ENCODE measurements at regions not wholly inside any gene's neighbourhood (a gene's known extent, or its start where the extent isn't known, plus 50 kb on each side); places are given as distances from the start of the nearest gene placed in this dataset.

- TF ChIP-seq TRAFD1 (CRISPR knock-in tag; IDR thresholded peaks at IDR 0.05; ENCODE audit: borderline replicate concordance) (no peak), ATF2 (CRISPR knock-in tag; IDR thresholded peaks at IDR 0.05) (no peak), ZNF430 (CRISPR knock-in tag; IDR thresholded peaks at IDR 0.05) (no peak)
Observed at GRCh38 chr16:61576476-61576875, 459.8 kb downstream of the CDH8 start (continued).

- H4K20me1 ChIP-seq (ENCODE audit: insufficient read depth, low read length): no peaks in the 10 kb centered on the region
- H2AFZ ChIP-seq (ENCODE audit: low read length): no peak overlapping the region
- H3K79me2 ChIP-seq (ENCODE audit: insufficient read depth, low read length): no peaks in the 10 kb centered on the region
- ATAC-seq (no peak), DNase-seq (ENCODE audit: low spot score) (no peak), FAIRE-seq (no peak)
- H3K27ac ChIP-seq (ENCODE audit: extremely low read length, insufficient read depth, low read length): no peak overlapping the region
- in situ Hi-C loops (cut with HindIII; ENCODE audit: extremely low pct_ligation_motif_present, low pct_unique_long_range_greater_than_20kb) (no loop called here), intact Hi-C loops (cut with micrococcal nuclease; ENCODE audit: unreplicated experiment) (no loop called here)
- ChIA-PET POLR2A (no interaction called here), CTCF (ENCODE audit: low intra/inter-chr PET ratio, low total read pairs) (no interaction called here)
- H3K4me3 ChIP-seq (replicated peaks in 1 of 3; ENCODE audit: insufficient read depth in 1 of 3, low read depth in 2 of 3, low read length in 3 of 3): no peak overlapping the region
- peaks cover 75% of the 10 kb centered on the region for H3K9me3 ChIP-seq (ENCODE audit: low read length)
- no peaks in the 10 kb centered on the region for H3K27me3 ChIP-seq (ENCODE audit: control insufficient read depth in 1 of 2, insufficient read depth in 2 of 2, low read length in 2 of 2)
- no peaks in the 10 kb centered on the region for H3K4me1 ChIP-seq (ENCODE audit: insufficient read depth, low read length)
- no peak overlapping the region for H3K4me2 ChIP-seq (ENCODE audit: low read depth, low read length)
- H3K9ac ChIP-seq (ENCODE audit: insufficient read depth, low read depth, low read length): no peak overlapping the region
- no peaks in the 10 kb centered on the region for H3K36me3 ChIP-seq (replicated peaks in 1 of 2; ENCODE audit: control insufficient read depth in 1 of 2, insufficient read depth in 2 of 2, low read length in 2 of 2)
- no TSS peak for BruUV-seq (replicated peaks)
- WGBS (ENCODE audit: low lambda C conversion rate): 2% methylated on average over 3 of the region's 3 CpGs
- no peak for TF ChIP-seq TSC22D2 (CRISPR knock-in tag; IDR thresholded peaks at IDR 0.05; ENCODE audit: borderline replicate concordance)
- no peak for TF ChIP-seq PAXIP1 (CRISPR knock-in tag; conservative IDR thresholded peaks at IDR 0.05)
- no peak for TF ChIP-seq ZNF224 (CRISPR knock-in tag; IDR thresholded peaks at IDR 0.05)
- no peak for TF ChIP-seq MED1 (CRISPR knock-in tag; IDR thresholded peaks at IDR 0.05)
- no peak for TF ChIP-seq ADNP (CRISPR knock-in tag; IDR thresholded peaks at IDR 0.05)
- TF ChIP-seq HNF4G (IDR thresholded peaks at IDR 0.05; ENCODE audit: borderline replicate concordance, low read depth, low read length): no peak
- TF ChIP-seq HNF4G (CRISPR knock-in tag; IDR thresholded peaks at IDR 0.05; ENCODE audit: borderline replicate concordance, low read depth): no peak
- no peak for TF ChIP-seq ERF (CRISPR knock-in tag; IDR thresholded peaks at IDR 0.05)
- TF ChIP-seq KLF11 (CRISPR knock-in tag; IDR thresholded peaks at IDR 0.05): no peak
- no peak for TF ChIP-seq ZNF451 (CRISPR knock-in tag; IDR thresholded peaks at IDR 0.05)
- TF ChIP-seq ATF7 (IDR thresholded peaks at IDR 0.05): peak; percentile 61
- no peak for TF ChIP-seq ATF7 (CRISPR knock-in tag; IDR thresholded peaks at IDR 0.05)
- TF ChIP-seq NBN (conservative IDR thresholded peaks at IDR 0.05): no peak
- TF ChIP-seq HNRNPLL (IDR thresholded peaks at IDR 0.05; ENCODE audit: low read depth, low read length, poor library complexity, severe bottlenecking): no peak
Observed at GRCh38 chr16:61575617-61576016, 460.6 kb downstream of the CDH8 start.

All from HepG2 (cell line).